GM12878 (cell line): ENCODE measurements at regions not wholly inside any gene's neighbourhood (a gene's known extent, or its start where the extent isn't known, plus 50 kb on each side); places are given as distances from the start of the nearest gene placed in this dataset.
"Not testable (repeated sequence)": the region's sequence is repeated elsewhere in the genome, so short reads cannot be mapped to it uniquely, and the experiment has no call there.

Experiments used
- ATAC-seq: fragments of 200-7000 bp; cut with Tn5 transposase; 3 replicates; pipeline ENCODE4 v1.9.1; 2020; ENCODE audit warnings: mild to moderate bottlenecking, moderate library complexity
- BruUV-seq: library from RNA; stranded (reverse); fragments of 400-500 nt; replicated peaks from 2 replicates; lab custom pipeline; 2021; lab: Mats Ljungman, UMichigan
- CTCF ChIA-PET: fragments of 300-600 bp; sonication (Branson Sonifier 250); formaldehyde crosslinking; extraction: SDS; loops from one replicate; lab custom pipeline; 2021; ENCODE audit warnings: inconsistent platforms; lab: Yijun Ruan, JAX
- POLR2A ChIA-PET: fragments of 350-600 bp; formaldehyde crosslinking; extraction: SDS; loops from one replicate; lab custom pipeline; 2021; ENCODE audit warnings: inconsistent platforms; lab: Charles Lee
- RAD21 ChIA-PET: fragments of 300-600 bp; sonication (Branson Sonifier 250); formaldehyde crosslinking; loops from one replicate; lab custom pipeline; 2023; ENCODE audit warnings: antibody characterized with exemption; ENCODE audit not compliant: unreplicated experiment; lab: Charles Lee
- SMC1A ChIA-PET: fragments of 300-600 bp; sonication (Branson Sonifier 250); formaldehyde crosslinking; loops from one replicate; lab custom pipeline; 2023; ENCODE audit not compliant: unreplicated experiment, uncharacterized antibody; lab: Charles Lee
- DNase-seq: peaks from one replicate; pipeline ENCODE4 v3.0.0-alpha.2; 2011; ENCODE audit warnings: low read depth, low spot score
- FAIRE-seq: peaks from 3 replicates; lab custom pipeline; 2011; peaks lifted over from hg19 to GRCh38; lab: Jason Lieb, UNC
- H2AFZ ChIP-seq: 2 replicates; pipeline ENCODE4 v1.6.0; 2011; ENCODE audit warnings: low read depth, low read length, control low read depth; ENCODE audit not compliant: control insufficient read depth
- H3K27ac ChIP-seq: 2 replicates; pipeline ENCODE4 v1.5.1; 2011; ENCODE audit warnings: control low read depth; ENCODE audit not compliant: control insufficient read depth, insufficient read depth
- H3K27me3 ChIP-seq, 2 experiments: replicated peaks in 1 of 2; 2 replicates each; pipeline versions ENCODE4 v1.6.0 to v1.6.1; 2011; ENCODE audit warnings: low read length in 1 of 2; ENCODE audit not compliant: control insufficient read depth in 2 of 2, insufficient read depth in 2 of 2
- H3K36me3 ChIP-seq, 2 experiments: 2 replicates each; pipeline ENCODE4 v1.5.1; 2011; ENCODE audit warnings: low read length in 1 of 2; ENCODE audit not compliant: control insufficient read depth in 2 of 2, insufficient read depth in 2 of 2
- H3K4me1 ChIP-seq: 2 replicates; pipeline ENCODE4 v1.6.1; 2011; ENCODE audit warnings: mild to moderate bottlenecking, low read length, moderate library complexity, mixed read lengths; ENCODE audit not compliant: control insufficient read depth, insufficient read depth
- H3K4me2 ChIP-seq: 2 replicates; pipeline ENCODE4 v1.6.0; 2011; ENCODE audit warnings: control low read depth; ENCODE audit not compliant: control insufficient read depth, insufficient read depth
- H3K4me3 ChIP-seq: fragments of 200-600 bp; sonication (generic); 2 replicates; pipeline ENCODE4 v1.5.1; 2016
- H3K79me2 ChIP-seq: 2 replicates; pipeline ENCODE4 v1.6.0; 2011; ENCODE audit warnings: low read length; ENCODE audit not compliant: control insufficient read depth, insufficient read depth
- H3K9ac ChIP-seq: 2 replicates; pipeline ENCODE4 v1.8.0; 2011; ENCODE audit warnings: low read length, control low read depth, mixed read lengths; ENCODE audit not compliant: control insufficient read depth, insufficient read depth
- H3K9me3 ChIP-seq: replicated peaks from 3 replicates; pipeline ENCODE4 v1.5.1; 2011; ENCODE audit warnings: mild to moderate bottlenecking, low read length; ENCODE audit not compliant: control insufficient read depth, insufficient read depth
- H4K20me1 ChIP-seq: 2 replicates; pipeline ENCODE4 v1.6.0; 2011; ENCODE audit not compliant: control insufficient read depth, insufficient read depth
- BCL11A ChIP-seq: IDR thresholded peaks from 2 replicates; pipeline ENCODE4 v1.6.1; 2011; ENCODE audit warnings: low read depth, low read length
- CHD1 ChIP-seq: IDR thresholded peaks from 2 replicates; pipeline ENCODE4 v1.6.1; 2012; ENCODE audit warnings: low read depth, low read length, improper control_type of control experiment
- DPF2 ChIP-seq: fragments of 450-650 bp; IDR thresholded peaks from 2 replicates; pipeline ENCODE4 v1.6.1; 2017; ENCODE audit warnings: mild to moderate bottlenecking
- HCFC1 ChIP-seq: fragments of 150-350 bp; IDR thresholded peaks from 2 replicates; pipeline ENCODE4 v1.6.1; 2014; ENCODE audit warnings: low read length
- JUNB ChIP-seq: IDR thresholded peaks from 2 replicates; pipeline ENCODE4 v1.6.1; 2016; ENCODE audit warnings: antibody characterized with exemption, mild to moderate bottlenecking
- KAT2A ChIP-seq: conservative IDR thresholded peaks from 2 replicates; pipeline ENCODE4 v1.6.1; 2011; ENCODE audit warnings: low read depth, low read length; ENCODE audit not compliant: control insufficient read depth
- POLR2AphosphoS5 ChIP-seq: IDR thresholded peaks from 2 replicates; pipeline ENCODE4 v1.6.1; 2011; ENCODE audit warnings: mild to moderate bottlenecking, low read length, inconsistent platforms
- RB1 ChIP-seq: fragments of 450-650 bp; formaldehyde crosslinking; IDR thresholded peaks from 2 replicates; pipeline ENCODE4 v1.6.1; 2017; ENCODE audit warnings: mild to moderate bottlenecking, borderline replicate concordance
- WRNIP1 ChIP-seq: IDR thresholded peaks from 2 replicates; pipeline ENCODE4 v1.6.1; 2011; ENCODE audit warnings: low read depth, low read length, improper control_type of control experiment, borderline replicate concordance
- WGBS: methylation state at CpG from one replicate; pipeline ENCODE4 v1.1.6; 2016; ENCODE audit warnings: low lambda C conversion rate; ENCODE audit not compliant: insufficient replicate concordance, insufficient coverage; ENCODE audit errors: missing lambda C conversion rate; 5-methylcytosine and 5-hydroxymethylcytosine counted together
- in situ Hi-C: fragments of 300-500 bp; cut with MboI; formaldehyde crosslinking; loops from 9 replicates; pipeline ENCODE4 v1.14.3; 2018; ENCODE audit warnings: mixed read lengths
- intact Hi-C: fragments of 100-400 bp; cut with micrococcal nuclease; formaldehyde crosslinking; loops from one replicate; pipeline ENCODE4 v1.14.2; 2022; ENCODE audit not compliant: unreplicated experiment

DNA sequence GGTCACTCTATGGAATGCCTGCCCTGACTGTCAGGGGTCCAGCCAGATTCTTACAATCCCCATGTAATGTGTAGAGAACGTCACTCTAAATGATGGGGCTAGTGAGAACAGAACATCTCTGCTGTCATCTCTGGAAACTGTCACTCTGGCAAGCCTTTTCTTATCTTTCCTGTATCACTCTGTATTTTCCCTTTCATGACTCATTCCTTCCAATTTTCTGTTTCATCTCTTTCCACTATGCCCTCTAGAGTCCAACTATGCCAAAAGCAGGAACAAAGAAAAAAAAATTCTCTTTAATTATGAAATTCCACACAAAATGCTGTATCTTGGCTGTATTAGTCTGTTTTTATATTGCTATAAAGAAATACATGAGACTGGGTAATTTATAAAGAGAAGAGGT lies 608.8 kb downstream of the ADCYAP1 start:
- H3K4me3 ChIP-seq = no peak overlapping the region
- no peaks in the 10 kb centered on the region for H3K79me2 ChIP-seq
- H2AFZ ChIP-seq = no peak overlapping the region
- ChIA-PET SMC1A (no interaction called here), CTCF (no interaction called here), RAD21 (no interaction called here), POLR2A (no interaction called here)
- H3K27ac ChIP-seq = no peak overlapping the region
- no peak for ATAC-seq
- no peaks in the 10 kb centered on the region for H4K20me1 ChIP-seq
- 0% methylated on average over 1 of the region's 1 CpG for WGBS
- in situ Hi-C loops (no loop called here), intact Hi-C loops (no loop called here)
- H3K36me3 ChIP-seq = no peaks in the 10 kb centered on the region
- H3K4me1 ChIP-seq = no peaks in the 10 kb centered on the region
- H3K27me3 ChIP-seq = no peaks in the 10 kb centered on the region
- no peak overlapping the region for H3K4me2 ChIP-seq
- no peak overlapping the region for H3K9ac ChIP-seq
- H3K9me3 ChIP-seq = no peaks in the 10 kb centered on the region
- TF ChIP-seq CHD1 = no peak
- TF ChIP-seq WRNIP1 = no peak
- TF ChIP-seq BCL11A = no peak
- TF ChIP-seq KAT2A = no peak
- no peak for TF ChIP-seq JUNB
- TF ChIP-seq POLR2AphosphoS5 = no peak
- TF ChIP-seq RB1 = no peak
- TF ChIP-seq DPF2 = no peak
- no peak for TF ChIP-seq HCFC1
- BruUV-seq = no TSS peak
- no peak for DNase-seq
- no peak for FAIRE-seq

DNA sequence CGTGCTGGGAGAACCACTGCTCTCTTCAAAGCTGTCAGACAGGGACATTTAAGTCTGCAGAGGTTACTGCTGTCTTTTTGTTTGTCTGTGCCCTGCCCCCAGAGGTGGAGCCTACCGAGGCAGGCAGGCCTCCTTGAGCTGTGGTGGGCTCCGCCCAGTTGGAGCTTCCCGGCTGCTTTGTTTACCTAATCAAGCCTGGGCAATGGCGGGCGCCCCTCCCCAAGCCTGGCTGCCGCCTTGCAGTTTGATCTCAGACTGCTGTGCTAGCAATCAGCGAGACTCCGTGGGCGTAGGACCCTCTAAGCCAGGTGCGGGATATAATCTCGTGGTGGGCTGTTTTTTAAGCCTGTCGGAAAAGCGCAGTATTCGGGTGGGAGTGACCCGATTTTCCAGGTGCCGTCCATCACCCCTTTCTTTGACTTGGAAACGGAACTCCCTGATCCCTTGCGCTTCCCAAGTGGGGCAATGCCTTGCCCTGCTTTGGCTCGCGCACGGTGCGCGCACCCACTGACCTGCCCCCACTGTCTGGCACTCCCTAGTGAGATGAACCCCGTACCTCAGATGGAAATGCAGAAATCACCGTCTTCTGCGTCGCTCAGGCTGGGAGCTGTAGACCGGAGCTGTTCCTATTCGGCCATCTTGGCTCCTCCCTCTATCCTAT lies 617.0 kb downstream of the ADCYAP1 start:
- 66% methylated on average over 27 of the region's 30 CpGs for whole genome bisulfite sequencing
- H3K36me3 ChIP-seq, H3K9me3 ChIP-seq, H3K79me2 ChIP-seq, in situ Hi-C loops, FAIRE-seq, H3K4me1 ChIP-seq, BruUV-seq, POLR2A ChIA-PET, RAD21 ChIA-PET, H4K20me1 ChIP-seq, CTCF ChIA-PET, H2AFZ ChIP-seq, H3K4me3 ChIP-seq, H3K4me2 ChIP-seq, H3K9ac ChIP-seq, H3K27ac ChIP-seq, DNase-seq, intact Hi-C loops, H3K27me3 ChIP-seq, SMC1A ChIA-PET, ATAC-seq: not testable (repeated sequence)
